ENCODE measurements at regions not wholly inside any gene's neighbourhood (a gene's known extent, or its start where the extent isn't known, plus 50 kb on each side); places are given as distances from the start of the nearest gene placed in this dataset.

- no peak overlapping the region for H3K4me2 ChIP-seq (ENCODE audit: insufficient read depth in 1 of 2, low read depth in 2 of 2, low read length in 2 of 2)
- no peak overlapping the region for H3K4ac ChIP-seq (replicated peaks; ENCODE audit: insufficient read length, low read depth, low read length)
- H3K36me3 ChIP-seq (ENCODE audit: control insufficient read depth in 2 of 4, insufficient read depth in 4 of 4, low read length in 3 of 4): no peaks in the 10 kb centered on the region
- H4K91ac ChIP-seq (replicated peaks; ENCODE audit: insufficient read length, low read length): no peak overlapping the region
- no peak overlapping the region for H3K14ac ChIP-seq (ENCODE audit: insufficient read length)
- H4K20me1 ChIP-seq (replicated peaks in 1 of 2; ENCODE audit: control insufficient read depth in 1 of 2, insufficient read depth in 2 of 2, low read length in 2 of 2): no peaks in the 10 kb centered on the region
- H3K18ac ChIP-seq (ENCODE audit: extremely low read depth, low read length): no peak overlapping the region
- no peaks in the 10 kb centered on the region for H3K79me2 ChIP-seq (ENCODE audit: control insufficient read depth in 1 of 2, insufficient read depth in 2 of 2, low read length in 2 of 2)
- peaks cover 0 to 5% (median 0%) of the 10 kb centered on the region in 4 experiments; a peak in 1 of 7 replicates for H3K4me1 ChIP-seq (replicated peaks in 1 of 4; ENCODE audit: control insufficient read depth in 3 of 4, insufficient read depth in 4 of 4, low read length in 3 of 4)
- no peak overlapping the region for H3K9ac ChIP-seq (replicated peaks in 1 of 4; ENCODE audit: extremely low read depth in 1 of 4, low read depth in 3 of 4, low read length in 3 of 4)
- H2BK120ac ChIP-seq (replicated peaks; ENCODE audit: low read depth, low read length): no peak overlapping the region
- 60% methylated on average over 1 of the region's 1 CpG; no CpG with 5 or more reads in 1 of the 2 experiments for WGBS, 2 experiments (ENCODE audit: extremely low coverage in 1 of 2, insufficient coverage in 1 of 2, insufficient read length in 1 of 2, insufficient replicate concordance in 2 of 2, low coverage in 1 of 2, low lambda C conversion rate in 2 of 2, missing lambda C conversion rate in 1 of 2)
- H3K56ac ChIP-seq (replicated peaks; ENCODE audit: insufficient read length, low read depth, low read length): no peak overlapping the region
- H3K9me3 ChIP-seq (ENCODE audit: insufficient read depth in 2 of 2, low read depth in 1 of 2, low read length in 1 of 2): no peaks in the 10 kb centered on the region
- no peak overlapping the region for H2AK5ac ChIP-seq (ENCODE audit: low read depth, low read length)
- no peak overlapping the region for H3K4me3 ChIP-seq (ENCODE audit: extremely low read depth in 1 of 4, insufficient read depth in 2 of 4, low read depth in 3 of 4, low read length in 4 of 4)
- H3K23me2 ChIP-seq (ENCODE audit: low read depth, low read length): no peaks in the 10 kb centered on the region
- TF ChIP-seq SP1 (IDR thresholded peaks at IDR 0.05; ENCODE audit: low read depth, low read length): no peak
- no peak for TF ChIP-seq POU5F1 (IDR thresholded peaks at IDR 0.05; ENCODE audit: low read depth, low read length)
- no peak for TF ChIP-seq TEAD4 (IDR thresholded peaks at IDR 0.05; ENCODE audit: low read depth, low read length)
- TF ChIP-seq USF2 (IDR thresholded peaks at IDR 0.05; ENCODE audit: low read length): no peak
- no peak overlapping the region for H2AFZ ChIP-seq (ENCODE audit: low read length)
- H2BK5ac ChIP-seq (ENCODE audit: low read depth, low read length): no peak overlapping the region
- H4K8ac ChIP-seq (ENCODE audit: extremely low read depth, insufficient read depth, low read length): no peak overlapping the region
- H2BK20ac ChIP-seq (ENCODE audit: low read length): no peak overlapping the region
- H3K27ac ChIP-seq (ENCODE audit: low read depth, low read length): no peak overlapping the region
- ChIA-PET POLR2A (ENCODE audit: partially characterized antibody) (no interaction called here), CTCF (ENCODE audit: partially characterized antibody) (no interaction called here)
- no peak overlapping the region for H4K5ac ChIP-seq (ENCODE audit: insufficient read length, low read depth, low read length)
- no peak overlapping the region for H3K23ac ChIP-seq (ENCODE audit: insufficient read length)
- H3K27me3 ChIP-seq (replicated peaks in 1 of 4; ENCODE audit: control insufficient read depth in 3 of 4, extremely low read depth in 1 of 4, insufficient read depth in 3 of 4, low read length in 3 of 4): no peaks in the 10 kb centered on the region
- DNase-seq (ENCODE audit: low read depth in 1 of 2, low spot score in 2 of 2) (no peak), FAIRE-seq (no peak)
- H2BK15ac ChIP-seq (ENCODE audit: low read length): no peak overlapping the region
- H3K79me1 ChIP-seq (ENCODE audit: low read depth, low read length): no peaks in the 10 kb centered on the region
- H2BK12ac ChIP-seq (ENCODE audit: low read depth, low read length): no peak overlapping the region
These were observed 1012.0 kb downstream of the RPA4 start for GRCh38 chrX:97895751-97896150.
